HCEC 1CT (cell line): ENCODE measurements at regions not wholly inside any gene's neighbourhood (a gene's known extent, or its start where the extent isn't known, plus 50 kb on each side); places are given as distances from the start of the nearest gene placed in this dataset.

Source experiments
- DNase-seq: peaks from one replicate; pipeline ENCODE4 v3.0.0-alpha.2; 2017

GRCh38 chr6:168895102-168895812, 358.4 kb downstream of the THBS2 start:
- peak; percentile 46 for DNase-seq

- DNase-seq: no peak
Observed at GRCh38 chr6:168892031-168892430, 361.6 kb downstream of the THBS2 start.

GRCh38 chr6:168890981-168891365, 362.7 kb downstream of the THBS2 start:
- DNase-seq: no peak

- DNase-seq: no peak
Observed at GRCh38 chr6:168890306-168890980, 363.2 kb downstream of the THBS2 start.

GRCh38 chr6:168888786-168889345, 364.8 kb downstream of the THBS2 start:
- DNase-seq: no peak

- DNase-seq: no peak
Observed at GRCh38 chr6:168888102-168888501, 365.5 kb downstream of the THBS2 start.

GRCh38 chr6:168887621-168888020, 366.0 kb downstream of the THBS2 start:
- DNase-seq: no peak

GRCh38 chr6:168886964-168887363, 366.7 kb downstream of the THBS2 start:
- DNase-seq: no peak

GRCh38 chr6:168885751-168886742, 367.6 kb downstream of the THBS2 start:
- DNase-seq: no peak

GRCh38 chr6:168885196-168885595, 368.4 kb downstream of the THBS2 start:
- DNase-seq: no peak

- no peak for DNase-seq
Observed at GRCh38 chr6:168884646-168885086, 369.0 kb downstream of the THBS2 start.

GRCh38 chr6:168884050-168884645, 369.5 kb downstream of the THBS2 start:
- DNase-seq: no peak

GRCh38 chr6:168883410-168884049, 370.1 kb downstream of the THBS2 start:
- no peak for DNase-seq

- no peak for DNase-seq
Observed at GRCh38 chr6:168880271-168880670, 373.4 kb downstream of the THBS2 start.

- DNase-seq: no peak
Observed at GRCh38 chr6:168877821-168878282, 375.8 kb downstream of the THBS2 start.

- DNase-seq: no peak
Observed at GRCh38 chr6:168876956-168877355, 376.7 kb downstream of the THBS2 start.

- DNase-seq: no peak
Observed at GRCh38 chr6:168875811-168876576, 377.7 kb downstream of the THBS2 start.

GRCh38 chr6:168874637-168875036, 379.0 kb downstream of the THBS2 start:
- no peak for DNase-seq

- no peak for DNase-seq
Observed at GRCh38 chr6:168873278-168874190, 380.1 kb downstream of the THBS2 start.
